KOPT-K1 (cell line): ENCODE measurements at regions not wholly inside any gene's neighbourhood (a gene's known extent, or its start where the extent isn't known, plus 50 kb on each side); places are given as distances from the start of the nearest gene placed in this dataset.

ENCODE experiments used
- H3K27ac ChIP-seq: fragments of 200-600 bp; sonication (generic); 2 replicates; pipeline ENCODE4 v1.5.1; 2016; ENCODE audit warnings: antibody characterized with exemption, mild to moderate bottlenecking, low read depth, low read length; ENCODE audit not compliant: poor library complexity, severe bottlenecking
- H3K36me3 ChIP-seq: fragments of 200-600 bp; sonication (generic); 2 replicates; pipeline ENCODE4 v1.5.1; 2017; ENCODE audit warnings: antibody characterized with exemption, mild to moderate bottlenecking, low read length, moderate library complexity; ENCODE audit not compliant: insufficient read depth
- H3K9me3 ChIP-seq: fragments of 200-600 bp; sonication (generic); 2 replicates; pipeline ENCODE4 v1.5.1; 2017; ENCODE audit warnings: antibody characterized with exemption, low read length, mild to moderate bottlenecking; ENCODE audit not compliant: insufficient read depth, poor library complexity, severe bottlenecking

DNA sequence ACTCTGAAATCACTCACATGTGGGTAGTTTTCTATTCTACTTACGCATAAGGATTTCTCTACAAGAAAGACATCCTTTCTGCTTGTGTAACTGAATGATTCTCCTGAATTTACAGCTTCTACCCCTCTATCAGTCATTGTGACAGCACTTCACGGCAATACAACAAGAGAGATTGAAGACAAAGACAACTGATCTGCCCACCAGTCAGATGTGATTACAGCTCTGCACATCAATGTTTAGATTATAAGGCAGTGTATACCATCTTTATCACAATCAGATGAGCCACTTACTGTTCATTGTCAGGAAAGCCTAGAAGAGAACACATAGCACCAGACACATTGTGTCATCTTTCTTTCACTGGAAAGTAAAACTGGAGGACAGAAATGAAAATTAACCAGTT, 324.4 kb downstream of the CENPC start:
- Histone ChIP-seq H3K27ac (no peak overlapping the region), H3K36me3 (no peaks in the 10 kb centered on the region), H3K9me3 (no peaks in the 10 kb centered on the region)

DNA sequence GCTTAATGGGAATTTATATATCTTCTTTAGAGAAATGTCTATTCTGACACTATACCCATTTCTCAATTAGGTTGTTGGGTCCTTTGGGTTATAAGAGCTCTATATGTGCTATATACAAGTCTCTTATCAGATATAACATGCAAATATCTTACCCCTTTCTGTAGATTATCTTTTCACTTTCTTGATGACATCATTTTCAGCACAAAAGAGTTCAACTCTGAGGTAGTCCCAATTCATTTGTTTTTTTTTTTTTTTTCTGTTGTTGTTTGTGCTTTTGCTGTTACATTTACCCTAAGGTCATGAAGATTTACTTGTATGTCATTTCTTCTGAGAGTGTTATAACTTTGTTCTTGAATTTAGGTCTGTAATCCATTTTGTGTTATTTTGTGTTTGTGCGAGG, 326.4 kb downstream of the CENPC start:
- Histone ChIP-seq H3K27ac (no peak overlapping the region), H3K36me3 (no peaks in the 10 kb centered on the region), H3K9me3 (no peaks in the 10 kb centered on the region)

DNA sequence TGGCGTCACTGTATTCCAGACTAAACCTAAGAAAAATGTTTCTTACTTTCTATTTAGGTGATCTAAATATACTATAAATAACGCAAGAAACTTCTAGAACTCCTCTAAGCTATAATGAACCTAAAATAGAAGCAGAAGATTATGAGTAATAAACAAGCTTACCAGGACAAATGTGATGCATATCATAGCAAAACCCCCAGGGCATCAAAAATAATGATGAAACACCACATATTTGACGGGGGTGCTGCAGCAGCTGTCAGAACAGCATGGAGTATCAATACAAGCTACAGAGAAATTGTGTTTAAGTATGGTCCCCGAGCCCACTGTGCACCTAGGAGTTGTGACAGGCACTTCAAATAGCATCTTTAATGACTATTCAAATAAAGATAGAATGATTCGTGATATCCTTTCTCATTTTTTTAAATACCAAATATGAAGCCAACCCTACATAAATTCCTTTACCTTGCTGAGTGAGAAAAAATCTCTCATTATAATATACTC, 337.3 kb downstream of the CENPC start:
- H3K36me3 ChIP-seq = no peaks in the 10 kb centered on the region
- H3K9me3 ChIP-seq = no peaks in the 10 kb centered on the region
- H3K27ac ChIP-seq = no peak overlapping the region

DNA sequence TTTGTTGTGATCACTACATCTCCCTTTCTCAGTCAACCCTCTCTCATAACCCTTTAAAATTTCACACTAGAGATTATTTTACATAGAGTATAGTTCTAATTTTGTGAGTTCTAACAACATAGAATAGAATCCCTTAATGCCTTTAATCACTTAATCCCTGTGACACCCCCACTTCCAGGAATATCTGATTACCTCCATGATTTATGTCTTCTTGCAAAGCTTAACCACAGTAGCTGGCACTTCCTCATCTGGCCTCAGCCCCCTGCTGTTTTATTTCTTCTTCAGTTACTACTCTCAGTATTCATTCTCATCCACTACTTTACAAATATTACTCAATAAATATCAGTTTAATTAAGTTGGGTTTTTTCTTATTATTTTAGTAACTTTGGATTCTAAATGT, 340.9 kb downstream of the CENPC start:
- H3K9me3 ChIP-seq = no peaks in the 10 kb centered on the region
- no peak overlapping the region for H3K27ac ChIP-seq
- no peaks in the 10 kb centered on the region for H3K36me3 ChIP-seq

DNA sequence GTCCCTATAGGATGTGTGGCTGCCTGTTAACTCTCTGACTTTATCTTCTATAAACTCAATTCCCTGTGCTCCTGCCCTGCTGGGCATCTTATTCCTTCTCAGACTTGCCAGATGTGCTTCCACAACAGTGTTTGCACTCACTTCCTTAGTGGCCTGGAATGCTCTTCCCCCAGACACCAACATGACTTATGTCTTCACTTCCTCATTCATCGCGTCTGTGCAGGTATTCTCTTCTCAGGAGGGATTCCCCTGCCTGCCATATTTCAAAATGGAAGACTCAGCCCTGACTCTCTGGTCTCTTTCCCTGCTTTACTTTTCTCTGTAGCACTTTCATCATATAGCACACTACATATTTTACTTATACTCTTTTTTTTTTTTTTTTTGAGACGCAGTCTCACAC, 344.0 kb downstream of the CENPC start:
- Histone ChIP-seq H3K27ac (no peak overlapping the region), H3K9me3 (no peaks in the 10 kb centered on the region), H3K36me3 (no peaks in the 10 kb centered on the region)

DNA sequence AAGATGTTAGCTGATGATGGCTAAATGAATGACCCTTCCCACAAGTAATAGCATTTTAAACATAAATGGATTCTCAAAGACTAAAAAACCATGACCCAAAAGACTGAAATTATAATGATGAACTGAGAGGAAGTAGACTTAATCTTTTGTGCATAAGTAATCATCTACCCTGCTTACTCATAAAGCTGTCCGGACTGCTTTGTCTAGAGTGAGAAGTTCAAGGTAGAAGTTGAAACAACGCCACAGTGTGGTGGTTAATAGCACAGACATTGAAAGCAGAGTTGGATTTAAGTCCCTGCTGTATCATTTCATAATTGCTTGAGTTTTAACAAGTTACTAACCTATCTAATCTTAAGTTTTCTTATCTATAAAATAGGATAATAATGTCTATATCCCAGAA, 346.6 kb downstream of the CENPC start:
- no peaks in the 10 kb centered on the region for H3K36me3 ChIP-seq
- H3K9me3 ChIP-seq = no peaks in the 10 kb centered on the region
- no peak overlapping the region for H3K27ac ChIP-seq

DNA sequence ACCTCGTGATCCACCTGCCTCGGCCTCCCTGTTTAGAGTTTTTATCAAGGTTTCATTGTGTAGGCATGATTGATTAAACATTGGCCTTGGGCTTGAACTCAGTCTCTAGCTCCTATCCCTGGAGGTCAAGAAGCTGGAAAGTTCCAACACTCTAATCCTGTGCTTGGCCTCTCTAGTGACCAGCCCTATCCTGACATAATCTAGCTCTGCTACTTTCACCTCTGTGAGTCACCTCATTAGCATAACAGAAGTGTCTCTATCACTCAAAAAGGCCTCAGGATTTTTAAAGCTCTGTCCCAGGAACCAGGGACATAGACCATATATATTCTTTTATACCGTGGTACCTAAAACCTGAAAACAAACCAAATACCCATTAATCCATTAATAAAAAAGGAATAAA, 377.5 kb downstream of the CENPC start:
- Histone ChIP-seq H3K27ac (no peak overlapping the region), H3K36me3 (no peaks in the 10 kb centered on the region), H3K9me3 (no peaks in the 10 kb centered on the region)

DNA sequence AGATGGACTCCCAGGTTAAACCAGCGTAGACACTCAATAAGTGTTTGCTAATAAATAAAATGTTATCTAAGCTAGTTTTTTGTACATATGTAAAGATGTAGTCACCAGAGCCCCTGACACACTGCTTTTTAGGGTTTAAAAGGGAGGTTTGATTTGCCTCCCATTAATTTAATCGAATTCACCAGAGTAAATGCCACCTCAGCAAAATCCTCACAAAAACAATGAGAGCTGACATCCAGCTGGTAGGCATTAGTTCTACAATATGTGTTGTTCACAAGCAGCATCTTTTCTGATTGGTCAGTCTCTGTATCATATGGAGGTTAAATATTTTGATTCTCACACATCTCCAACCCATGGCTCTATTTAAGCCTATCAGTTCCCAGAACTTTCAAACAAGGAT, 382.6 kb downstream of the CENPC start:
- Histone ChIP-seq H3K9me3 (no peaks in the 10 kb centered on the region), H3K36me3 (no peaks in the 10 kb centered on the region), H3K27ac (no peak overlapping the region)

DNA sequence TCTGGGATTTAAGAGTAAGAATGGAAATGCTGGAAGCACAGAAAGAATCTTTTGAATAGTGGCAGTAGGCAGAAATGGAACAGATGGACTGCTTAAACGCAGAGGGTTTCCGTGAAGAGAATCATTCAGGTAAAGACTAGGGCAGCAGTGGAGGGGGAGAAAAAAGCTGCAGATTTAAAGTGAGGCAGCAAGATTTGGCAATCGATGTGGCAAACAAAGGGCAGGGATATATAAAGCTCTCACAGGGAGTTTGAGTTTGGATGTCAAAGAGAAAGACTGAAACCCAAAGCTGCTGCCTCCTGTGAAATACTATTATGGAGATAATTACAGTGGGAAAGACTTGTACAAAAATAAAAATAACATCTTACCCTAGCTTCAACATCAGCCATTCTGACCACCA, 384.0 kb downstream of the CENPC start:
- Histone ChIP-seq H3K36me3 (no peaks in the 10 kb centered on the region), H3K27ac (no peak overlapping the region), H3K9me3 (no peaks in the 10 kb centered on the region)

DNA sequence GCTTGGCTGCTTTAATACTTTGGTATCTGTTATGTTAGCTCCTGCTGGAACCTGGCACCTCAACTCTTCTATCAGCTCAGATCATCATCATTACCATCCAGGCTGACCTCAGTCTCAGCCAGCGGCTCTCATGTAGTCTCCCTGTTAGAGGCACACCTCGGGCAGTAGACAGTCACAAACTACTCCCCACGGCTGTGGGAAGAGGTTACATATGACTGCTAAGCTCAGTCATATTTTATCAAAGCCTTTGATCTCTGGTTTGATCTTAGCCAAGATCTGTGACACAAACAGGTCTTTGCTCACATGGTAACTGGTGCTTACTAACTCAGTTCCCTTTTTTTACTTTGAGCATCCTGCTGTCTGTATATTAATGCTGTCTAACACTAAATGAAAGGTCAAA, 384.9 kb downstream of the CENPC start:
- H3K36me3 ChIP-seq = no peaks in the 10 kb centered on the region
- no peak overlapping the region for H3K27ac ChIP-seq
- H3K9me3 ChIP-seq = no peaks in the 10 kb centered on the region

DNA sequence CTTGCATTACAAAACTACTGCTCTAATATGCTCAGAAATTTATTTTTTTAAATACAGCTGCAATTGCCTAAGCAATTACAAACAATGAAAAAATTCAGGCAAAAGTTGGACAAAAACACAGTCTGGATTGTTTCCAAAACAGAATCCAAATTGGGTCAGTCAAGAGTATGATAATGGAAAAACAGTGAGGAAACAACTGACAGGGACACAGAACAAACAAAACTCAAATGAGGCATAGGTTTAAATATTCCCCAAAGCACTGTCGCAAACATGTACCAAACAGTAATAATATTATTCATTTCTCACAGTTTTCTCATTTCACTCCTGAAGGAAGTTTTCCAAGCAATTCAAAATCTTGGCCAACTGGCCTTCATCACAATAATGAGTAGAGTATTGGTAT, 386.6 kb downstream of the CENPC start:
- no peaks in the 10 kb centered on the region for H3K9me3 ChIP-seq
- H3K27ac ChIP-seq = no peak overlapping the region
- no peaks in the 10 kb centered on the region for H3K36me3 ChIP-seq

DNA sequence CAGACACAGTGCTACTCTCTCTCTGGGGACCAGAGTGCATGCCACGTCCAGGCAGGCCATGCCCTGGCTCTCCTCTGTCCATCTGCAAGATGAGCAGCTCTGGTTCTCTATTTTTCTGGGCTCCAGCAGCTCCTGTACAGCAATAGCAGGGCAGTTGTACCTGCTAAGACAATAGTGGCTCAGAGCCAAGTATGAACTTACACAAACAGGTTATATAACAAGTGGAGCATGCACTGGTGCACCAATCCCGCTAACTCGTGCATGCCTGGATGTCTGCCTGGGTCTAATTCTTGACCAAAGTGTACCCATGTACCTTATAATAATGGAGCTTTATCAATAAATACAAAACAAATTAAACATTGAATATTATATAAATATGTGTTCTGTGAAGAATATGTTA, 392.3 kb downstream of the CENPC start:
- Histone ChIP-seq H3K27ac (no peak overlapping the region), H3K36me3 (no peaks in the 10 kb centered on the region), H3K9me3 (no peaks in the 10 kb centered on the region)

DNA sequence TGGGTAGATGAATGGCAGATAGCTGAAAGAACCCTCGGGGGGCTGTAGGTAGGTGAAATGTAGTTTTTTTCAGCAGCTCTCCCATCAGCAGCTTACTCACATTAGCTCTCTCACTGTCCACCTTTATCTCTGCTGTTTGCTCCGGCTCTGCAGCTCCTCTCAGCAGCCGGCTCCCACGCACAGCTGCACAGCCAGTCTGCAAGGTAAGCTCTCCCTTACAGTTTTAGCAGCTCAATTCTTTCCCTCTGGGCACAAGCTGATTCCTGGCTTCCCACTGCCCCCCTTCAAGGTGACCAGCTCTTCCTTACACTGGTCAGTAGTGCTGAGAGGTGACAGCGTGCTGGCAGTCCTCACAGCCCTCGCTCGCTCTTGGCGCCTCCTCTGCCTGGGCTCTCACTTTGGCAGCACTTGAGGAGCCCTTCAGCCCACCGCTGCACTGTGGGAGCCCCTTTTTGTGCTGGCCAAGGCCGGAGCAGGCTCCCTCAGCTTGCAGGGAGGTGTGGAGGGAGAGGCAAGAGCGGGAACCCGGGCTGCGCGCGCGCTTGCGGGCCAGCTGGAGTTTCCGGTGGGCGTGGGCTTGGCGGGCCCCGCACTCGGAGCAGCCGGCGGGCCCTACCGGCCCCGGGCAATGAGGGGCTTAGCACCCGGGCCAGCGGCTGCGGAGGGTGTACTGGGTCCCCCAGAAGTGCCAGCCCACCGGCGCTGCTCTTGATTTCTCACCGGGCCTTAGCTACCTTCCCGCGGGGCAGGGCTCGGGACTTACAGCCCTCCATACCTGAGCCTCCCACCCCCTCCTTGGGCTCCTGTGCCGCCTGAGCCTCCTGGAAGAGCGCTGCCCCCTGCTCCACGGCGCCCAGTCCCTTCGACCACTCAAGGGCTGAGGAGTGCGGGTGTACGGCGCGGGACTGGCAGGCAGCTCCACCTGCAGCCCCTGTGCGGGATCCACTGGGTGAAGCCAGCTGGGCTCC, 393.6 kb downstream of the CENPC start:
- Histone ChIP-seq H3K9me3 (no peaks in the 10 kb centered on the region), H3K27ac (no peak overlapping the region), H3K36me3 (no peaks in the 10 kb centered on the region)

DNA sequence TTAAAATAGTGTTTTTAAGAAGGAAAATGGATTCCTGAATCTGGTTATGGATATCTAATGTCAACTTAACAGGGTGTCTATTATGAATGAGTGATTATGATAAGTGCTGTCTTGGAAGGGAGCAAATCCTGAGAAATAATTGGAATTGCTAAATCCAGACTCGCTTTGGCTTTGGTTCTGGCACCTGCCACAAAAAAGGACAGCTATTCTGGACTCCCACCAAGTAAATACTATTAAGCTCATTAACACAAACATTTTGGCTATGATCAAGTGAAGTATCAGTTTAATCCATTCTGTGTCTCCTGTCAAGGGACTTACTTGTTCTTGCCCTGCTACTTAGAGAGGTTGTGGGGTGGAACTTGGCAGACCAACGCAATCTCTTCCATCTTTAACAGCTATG, 403.7 kb downstream of the CENPC start:
- Histone ChIP-seq H3K27ac (no peak overlapping the region), H3K9me3 (no peaks in the 10 kb centered on the region), H3K36me3 (no peaks in the 10 kb centered on the region)

DNA sequence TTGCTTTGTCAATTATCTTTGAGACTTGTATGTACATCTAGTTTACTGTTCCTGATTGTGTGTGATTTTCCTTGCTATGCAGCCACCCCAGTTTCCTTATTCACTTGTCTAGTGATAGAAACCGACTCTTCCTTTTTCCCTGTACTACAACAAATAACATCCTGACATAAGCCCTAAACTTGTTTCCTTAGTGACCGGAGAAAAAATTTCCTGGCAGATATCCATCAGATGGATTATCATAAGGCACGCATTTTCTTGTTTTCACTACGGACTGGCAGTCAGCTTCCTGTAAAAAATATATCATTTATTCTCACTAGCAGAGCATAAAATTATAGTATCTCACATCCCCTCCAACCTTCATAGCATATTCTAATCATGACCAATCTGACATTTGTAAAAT, 410.7 kb downstream of the CENPC start:
- Histone ChIP-seq H3K27ac (no peak overlapping the region), H3K9me3 (no peaks in the 10 kb centered on the region), H3K36me3 (no peaks in the 10 kb centered on the region)

DNA sequence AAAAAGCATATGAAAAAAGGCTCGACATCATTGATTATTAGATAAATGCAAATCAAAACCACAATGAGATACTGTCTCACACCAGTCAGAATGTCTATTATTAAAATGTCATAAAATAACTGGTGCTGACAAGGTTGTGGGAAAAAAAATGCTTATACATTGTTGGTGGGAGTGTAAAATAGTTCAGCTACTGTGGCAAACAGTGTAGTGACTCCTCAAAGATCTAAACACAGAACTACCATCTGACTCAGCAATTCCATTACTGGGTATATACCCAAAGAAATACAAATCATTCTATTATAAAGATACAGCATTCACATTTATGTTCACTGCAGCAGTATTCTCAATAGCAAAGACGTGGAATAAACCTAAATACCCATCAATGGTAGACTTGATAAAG, 412.1 kb downstream of the CENPC start:
- no peaks in the 10 kb centered on the region for H3K9me3 ChIP-seq
- no peak overlapping the region for H3K27ac ChIP-seq
- H3K36me3 ChIP-seq = no peaks in the 10 kb centered on the region
